Transverse colon (tissue), 4 donors: ENCODE measurements at regions not wholly inside any gene's neighbourhood (a gene's known extent, or its start where the extent isn't known, plus 50 kb on each side); places are given as distances from the start of the nearest gene placed in this dataset.

Experiments
- CTCF ChIP-seq, 5 experiments: fragments of 200-600 bp in 3 of 5; fragments of 450-650 bp in 2 of 5; sonication (generic) in 3 of 5; IDR thresholded peaks; 1 replicate in 2 of 5; 2 replicates in 3 of 5; pipeline ENCODE4 v1.5.1; 2016 to 2017; ENCODE audit warnings: antibody characterized with exemption in 5 of 5, inconsistent platforms in 3 of 5, mild to moderate bottlenecking in 2 of 5, moderate library complexity in 1 of 5
- EP300 ChIP-seq: sonication (generic); formaldehyde crosslinking; IDR thresholded peaks from one replicate; pipeline ENCODE4 v1.6.1; 2017; ENCODE audit warnings: antibody characterized with exemption, low read depth
- POLR2A ChIP-seq: fragments of 450-650 bp; IDR thresholded peaks from one replicate; pipeline ENCODE4 v1.6.1; 2016; ENCODE audit warnings: antibody characterized with exemption, mild to moderate bottlenecking, moderate library complexity
- POLR2AphosphoS5 ChIP-seq, 3 donors: sonication (generic); formaldehyde crosslinking; IDR thresholded peaks; one replicate each; pipeline ENCODE4 v1.6.1; 2016; ENCODE audit warnings: antibody characterized with exemption in 3 of 3

GRCh38 chr14:25588751-25589150 is 538.8 kb upstream of the STXBP6 start:
- no peak for TF ChIP-seq CTCF (IDR thresholded peaks at IDR 0.05)
- no peak for TF ChIP-seq POLR2AphosphoS5 (IDR thresholded peaks at IDR 0.05)
- TF ChIP-seq EP300, result no peak
- no peak for TF ChIP-seq POLR2A
